Motor neuron (in vitro differentiated cells): ENCODE measurements at regions not wholly inside any gene's neighbourhood (a gene's known extent, or its start where the extent isn't known, plus 50 kb on each side); places are given as distances from the start of the nearest gene placed in this dataset.

Experiments used
- ATAC-seq, 8 experiments: fragments of 200-7000 bp; cut with Tn5 transposase; replicated peaks in 6 of 8; 2 replicates each; pipeline ENCODE4 v1.8.0; 2021; ENCODE audit warnings: mild to moderate bottlenecking in 8 of 8, moderate library complexity in 8 of 8
- H3K27ac ChIP-seq, 2 donors: fragments of 250-450 bp; sonication (Bioruptor Pico); 2 replicates each; pipeline ENCODE4 v1.9.0; 2021; ENCODE audit warnings: antibody characterized with exemption in 2 of 2, mild to moderate bottlenecking in 2 of 2, moderate library complexity in 1 of 2
- H3K4me1 ChIP-seq, 2 donors: fragments of 250-450 bp; sonication (Bioruptor Pico); replicated peaks in 1 of 2; 2 replicates each; pipeline ENCODE4 v1.6.1; 2021; ENCODE audit warnings: antibody characterized with exemption in 2 of 2, mild to moderate bottlenecking in 2 of 2, moderate library complexity in 1 of 2
- H3K4me3 ChIP-seq, 5 donors: fragments of 250-450 bp; sonication (Bioruptor Pico); 2 replicates each; pipeline ENCODE4 v1.9.0; 2021; ENCODE audit warnings: antibody characterized with exemption in 5 of 5, mild to moderate bottlenecking in 5 of 5, moderate library complexity in 4 of 5
- WGBS, 10 experiments: fragments of 450-650 bp; shearing (Covaris generic); methylation state at CpG; one replicate each; pipeline ENCODE4 v1.0.0; 2022; 5-methylcytosine and 5-hydroxymethylcytosine counted together
- in situ Hi-C, 9 experiments: fragments of 400-800 bp; cut with MboI; loops; one replicate each; pipeline ENCODE4 v1.15.0; 2021; ENCODE audit warnings: low sequenced_read_pairs in 9 of 9, low pct_unique_long_range_greater_than_20kb in 2 of 9; ENCODE audit not compliant: unreplicated experiment in 9 of 9

- ATAC-seq = no peak
- WGBS, 10 experiments = 14 to 80% (median 58%) methylated on average over 1 of the region's 1 CpG
- H3K4me1 ChIP-seq = peaks cover 0 to 4% of the 10 kb centered on the region in 2 donors
- H3K27ac ChIP-seq = no peak overlapping the region
- no peak overlapping the region for H3K4me3 ChIP-seq
- in situ Hi-C loops = no loop called here
These were observed 233.6 kb upstream of the SEMA3E start for GRCh38 chr7:83882551-83882950.

GRCh38 chr7:83879063-83879462 lies 230.1 kb upstream of the SEMA3E start:
- in situ Hi-C loops = no loop called here
- ATAC-seq = no peak
- Histone ChIP-seq H3K27ac (no peak overlapping the region), H3K4me1 (peaks cover 0 to 6% of the 10 kb centered on the region in 2 donors), H3K4me3 (no peak overlapping the region)
- 0 to 100% (median 94%) methylated on average over 1 of the region's 1 CpG; no CpG with 5 or more reads in 2 of the 10 experiments for WGBS, 10 experiments

- H3K4me3 ChIP-seq = no peak overlapping the region
- H3K27ac ChIP-seq = no peak overlapping the region
- peaks cover 0 to 10% of the 10 kb centered on the region in 2 donors for H3K4me1 ChIP-seq
- no peak for ATAC-seq
- in situ Hi-C loops = no loop called here
These were observed 229.7 kb upstream of the SEMA3E start for GRCh38 chr7:83878614-83879013.

GRCh38 chr7:83876593-83876992 lies 227.7 kb upstream of the SEMA3E start:
- ATAC-seq = peak in 5 of 8 experiments; percentile 59 to 98 (median 86)
- Histone ChIP-seq H3K4me1 (peaks cover 0 to 24% of the 10 kb centered on the region in 2 donors), H3K4me3 (no peak overlapping the region), H3K27ac (no peak overlapping the region)
- in situ Hi-C loops = no loop called here
- WGBS, 10 experiments = 46 to 100% (median 80%) methylated on average over 1 to 2 of the region's 2 CpGs; no CpG with 5 or more reads in 1 of the 10 experiments

GRCh38 chr7:83873459-83873858 lies 224.5 kb upstream of the SEMA3E start:
- Histone ChIP-seq H3K4me1 (peaks cover 0 to 42% of the 10 kb centered on the region in 2 donors), H3K4me3 (no peak overlapping the region), H3K27ac (no peak overlapping the region)
- ATAC-seq = peak in 4 of 8 experiments; percentile 45 to 88 (median 82)
- 20 to 81% (median 50%) methylated on average over 1 to 4 of the region's 4 CpGs for WGBS, 10 experiments
- in situ Hi-C loops = no loop called here

- 38 to 100% (median 84%) methylated on average over 1 to 4 of the region's 4 CpGs; no CpG with 5 or more reads in 2 of the 10 experiments for WGBS, 10 experiments
- ATAC-seq = no peak
- no peak overlapping the region for H3K27ac ChIP-seq
These were observed 223.6 kb upstream of the SEMA3E start for GRCh38 chr7:83872501-83872900.

GRCh38 chr7:83870515-83870914 lies 221.6 kb upstream of the SEMA3E start:
- 17 to 88% (median 50%) methylated on average over 1 of the region's 1 CpG; no CpG with 5 or more reads in 1 of the 10 experiments for WGBS, 10 experiments
- in situ Hi-C loops = no loop called here
- Histone ChIP-seq H3K27ac (no peak overlapping the region), H3K4me1 (peaks cover 8 to 66% of the 10 kb centered on the region in 2 donors), H3K4me3 (no peak overlapping the region)
- ATAC-seq = peak in 3 of 8 experiments; percentile 35 to 54 (median 40)

More at GRCh38 chr7:83872501-83872900, 223.6 kb upstream of the SEMA3E start:
- peaks cover 0 to 48% of the 10 kb centered on the region in 2 donors for H3K4me1 ChIP-seq
- no peak overlapping the region for H3K4me3 ChIP-seq
- in situ Hi-C loops = no loop called here

GRCh38 chr7:83866582-83866981 lies 217.6 kb upstream of the SEMA3E start:
- ATAC-seq = peak in 5 of 8 experiments; percentile 94 to 99 (median 98)
- Histone ChIP-seq H3K27ac (peak overlapping the region in 1 of 2 donors; percentile 69), H3K4me3 (no peak overlapping the region), H3K4me1 (peaks cover 8 to 46% of the 10 kb centered on the region in 2 donors)
- in situ Hi-C loops = no loop called here
- 40 to 100% (median 84%) methylated on average over 1 to 2 of the region's 2 CpGs; no CpG with 5 or more reads in 3 of the 10 experiments for WGBS, 10 experiments

GRCh38 chr7:83864551-83864950 lies 215.6 kb upstream of the SEMA3E start:
- no peak overlapping the region for H3K27ac ChIP-seq
- peaks cover 8 to 27% of the 10 kb centered on the region in 2 donors for H3K4me1 ChIP-seq
- no peak for ATAC-seq
- in situ Hi-C loops = no loop called here
- 60 to 100% (median 100%) methylated on average over 1 to 2 of the region's 2 CpGs for WGBS, 10 experiments
- H3K4me3 ChIP-seq = no peak overlapping the region

GRCh38 chr7:83863906-83864305 lies 215.0 kb upstream of the SEMA3E start:
- no peak overlapping the region for H3K27ac ChIP-seq
- peaks cover 8 to 27% of the 10 kb centered on the region in 2 donors for H3K4me1 ChIP-seq
- ATAC-seq = no peak
- in situ Hi-C loops = no loop called here
- WGBS, 10 experiments = 20 to 100% (median 83%) methylated on average over 1 to 2 of the region's 2 CpGs; no CpG with 5 or more reads in 3 of the 10 experiments
- no peak overlapping the region for H3K4me3 ChIP-seq

- no peak overlapping the region for H3K27ac ChIP-seq
- 60 to 100% (median 93%) methylated on average over 2 to 3 of the region's 3 CpGs for WGBS, 10 experiments
- ATAC-seq = no peak
- H3K4me3 ChIP-seq = no peak overlapping the region
- H3K4me1 ChIP-seq = peaks cover 8 to 18% of the 10 kb centered on the region in 2 donors
- in situ Hi-C loops = no loop called here
These were observed 212.9 kb upstream of the SEMA3E start for GRCh38 chr7:83861876-83862275.

- Histone ChIP-seq H3K27ac (no peak overlapping the region), H3K4me1 (peaks cover 0 to 2% of the 10 kb centered on the region in 2 donors), H3K4me3 (no peak overlapping the region)
- no peak for ATAC-seq
- in situ Hi-C loops = no loop called here
- WGBS, 10 experiments = 29 to 100% (median 84%) methylated on average over 1 of the region's 1 CpG; no CpG with 5 or more reads in 2 of the 10 experiments
These were observed 210.9 kb upstream of the SEMA3E start for GRCh38 chr7:83859827-83860226.

- Histone ChIP-seq H3K27ac (no peak overlapping the region), H3K4me3 (no peak overlapping the region), H3K4me1 (peaks cover 0 to 2% of the 10 kb centered on the region in 2 donors)
- in situ Hi-C loops = no loop called here
- no peak for ATAC-seq
- 0 to 100% (median 73%) methylated on average over 1 of the region's 1 CpG; no CpG with 5 or more reads in 1 of the 10 experiments for WGBS, 10 experiments
These were observed 208.8 kb upstream of the SEMA3E start for GRCh38 chr7:83857691-83858090.

GRCh38 chr7:83856094-83856493 lies 207.2 kb upstream of the SEMA3E start:
- H3K4me1 ChIP-seq = peaks cover under 1 to 3% of the 10 kb centered on the region in 2 donors
- H3K27ac ChIP-seq = no peak overlapping the region
- 88 to 100% (median 95%) methylated on average over 2 to 5 of the region's 5 CpGs; no CpG with 5 or more reads in 2 of the 10 experiments for WGBS, 10 experiments
- no peak for ATAC-seq
- no peak overlapping the region for H3K4me3 ChIP-seq
- in situ Hi-C loops = no loop called here
